ENCODE measurements at regions not wholly inside any gene's neighbourhood (a gene's known extent, or its start where the extent isn't known, plus 50 kb on each side); places are given as distances from the start of the nearest gene placed in this dataset.

GRCh38 chr2:144693179-144693578, 173.3 kb upstream of the ZEB2 start:
- no peak for DNase-seq (ENCODE audit: low spot score)
- no peak for TF ChIP-seq CTCF (IDR thresholded peaks at IDR 0.05)
- no peak for ATAC-seq (ENCODE audit: low FRiP score)

- ATAC-seq (ENCODE audit: low FRiP score) = no peak
- TF ChIP-seq CTCF (IDR thresholded peaks at IDR 0.05) = no peak
- no peak for DNase-seq (ENCODE audit: low spot score)
Observed at GRCh38 chr2:144692661-144693060, 172.7 kb upstream of the ZEB2 start.

GRCh38 chr2:144690771-144691170, 170.9 kb upstream of the ZEB2 start:
- ATAC-seq (ENCODE audit: low FRiP score) = no peak
- no peak for TF ChIP-seq CTCF (IDR thresholded peaks at IDR 0.05)

DNA sequence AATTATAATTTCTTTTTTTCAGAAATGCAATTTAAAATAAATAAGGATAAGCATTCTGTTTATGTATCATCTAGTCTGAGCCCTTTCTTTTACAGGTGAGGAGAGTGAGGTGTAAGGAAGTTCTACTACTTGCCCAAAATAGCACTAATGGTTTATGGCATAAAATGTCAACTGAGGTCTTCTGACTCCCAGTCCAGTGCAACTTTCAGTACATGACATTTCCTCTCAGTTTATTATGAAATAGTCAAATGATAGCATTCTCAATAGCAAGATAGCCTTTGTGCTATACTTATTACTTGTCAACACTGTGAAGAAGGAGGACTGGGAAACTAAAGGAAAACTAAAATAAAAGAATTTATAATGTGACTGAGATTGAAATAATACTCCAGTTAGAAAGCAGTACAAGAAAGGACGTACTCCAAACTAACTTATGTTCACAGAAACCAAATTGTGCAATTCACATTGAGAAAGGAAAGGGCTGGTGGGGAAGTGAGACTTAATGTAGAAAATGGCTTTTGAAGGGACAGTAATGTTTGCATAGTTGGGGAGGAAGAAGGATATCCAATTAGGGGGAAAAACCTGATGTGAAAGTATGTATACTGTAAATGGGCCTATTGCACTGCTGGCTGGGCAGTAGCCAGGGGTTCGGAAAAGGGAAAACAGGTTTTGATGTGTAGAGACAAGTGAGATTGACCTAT, 166.7 kb upstream of the ZEB2 start:
- DNase-seq (ENCODE audit: low spot score) (no peak), ATAC-seq (ENCODE audit: low FRiP score) (no peak)
- no peak for TF ChIP-seq CTCF (IDR thresholded peaks at IDR 0.05)

More at GRCh38 chr2:144690771-144691170, 170.9 kb upstream of the ZEB2 start:
- DNase-seq (ENCODE audit: low spot score) = no peak

GRCh38 chr2:144683966-144684365, 164.0 kb upstream of the ZEB2 start:
- TF ChIP-seq CTCF (IDR thresholded peaks at IDR 0.05) = no peak
- ATAC-seq (ENCODE audit: low FRiP score) = no peak

DNA sequence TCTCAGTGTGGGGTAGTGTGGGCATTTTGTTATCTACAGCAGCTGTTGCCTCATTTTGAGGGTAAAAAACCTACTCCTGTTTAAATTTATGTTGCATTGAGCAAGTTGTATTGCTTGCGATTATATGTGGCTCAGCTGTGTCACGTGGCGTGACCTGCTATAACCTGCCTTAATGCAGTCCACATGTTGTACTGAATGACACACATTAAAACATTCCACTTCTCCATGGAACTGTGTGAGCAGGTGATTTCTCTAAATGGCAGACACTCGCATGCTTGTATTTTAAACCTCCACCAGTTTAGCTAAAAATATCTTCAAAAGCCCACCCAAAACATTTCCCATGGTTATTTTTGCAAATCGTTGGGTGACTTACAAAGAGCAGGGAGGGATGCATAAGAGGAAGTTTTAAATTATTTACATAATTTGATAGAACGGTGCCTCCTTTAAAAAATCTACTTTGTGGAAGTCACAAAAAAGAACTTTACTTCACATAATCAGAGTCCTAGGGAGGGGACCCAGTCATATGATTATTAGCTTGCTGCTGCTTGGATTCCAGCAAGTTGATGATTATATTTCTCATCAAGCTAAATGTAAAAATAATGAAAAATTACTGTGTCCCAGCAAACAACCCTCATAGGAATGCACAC, 163.3 kb upstream of the ZEB2 start:
- no peak for DNase-seq (ENCODE audit: low spot score)
- no peak for ATAC-seq (ENCODE audit: low FRiP score)
- TF ChIP-seq CTCF (IDR thresholded peaks at IDR 0.05) = no peak

More at GRCh38 chr2:144683966-144684365, 164.0 kb upstream of the ZEB2 start:
- DNase-seq (ENCODE audit: low spot score) = no peak

GRCh38 chr2:144682248-144682647, 162.3 kb upstream of the ZEB2 start:
- TF ChIP-seq CTCF (IDR thresholded peaks at IDR 0.05) = no peak
- no peak for ATAC-seq (ENCODE audit: low FRiP score)
- DNase-seq (ENCODE audit: low spot score) = no peak

Data from omental fat pad (tissue), 3 donors.